H1 (cell line): ENCODE measurements at regions not wholly inside any gene's neighbourhood (a gene's known extent, or its start where the extent isn't known, plus 50 kb on each side); places are given as distances from the start of the nearest gene placed in this dataset.

Source experiments
- CTCF ChIA-PET: fragments of 300-600 bp; sonication (Branson Sonifier 250); formaldehyde crosslinking; loops from one replicate; lab custom pipeline; 2021; ENCODE audit not compliant: partially characterized antibody; lab: Charles Lee
- POLR2A ChIA-PET: fragments of 300-600 bp; sonication (Branson Sonifier 250); formaldehyde crosslinking; loops from one replicate; lab custom pipeline; 2021; ENCODE audit warnings: inconsistent platforms; ENCODE audit not compliant: partially characterized antibody; lab: Charles Lee
- DNase-seq, 2 experiments: peaks; one replicate each; pipeline versions ENCODE4 v3.0.0 to v3.0.0-alpha.2; 2010 to 2022; ENCODE audit warnings: low spot score in 2 of 2, low read depth in 1 of 2, mixed read lengths in 1 of 2
- FAIRE-seq: peaks from 2 replicates; lab custom pipeline; 2011; peaks lifted over from hg19 to GRCh38; lab: Jason Lieb, UNC
- H2AFZ ChIP-seq: 2 replicates; pipeline ENCODE4 v1.8.1; 2012; ENCODE audit warnings: low read length, inconsistent platforms
- H2AK5ac ChIP-seq: 2 replicates; pipeline ENCODE4 v1.6.1; 2013; ENCODE audit warnings: low read depth, low read length
- H2BK120ac ChIP-seq: replicated peaks from 2 replicates; pipeline ENCODE3; 2013; ENCODE audit warnings: low read depth, low read length, inconsistent platforms
- H2BK12ac ChIP-seq: 2 replicates; pipeline ENCODE4 v1.6.1; 2013; ENCODE audit warnings: low read depth, low read length
- H2BK15ac ChIP-seq: 2 replicates; pipeline ENCODE4 v1.6.1; 2013; ENCODE audit warnings: low read length
- H2BK20ac ChIP-seq: 2 replicates; pipeline ENCODE4 v1.6.1; 2013; ENCODE audit warnings: low read length
- H2BK5ac ChIP-seq: 2 replicates; pipeline ENCODE4 v1.6.1; 2013; ENCODE audit warnings: low read depth, low read length
- H3K14ac ChIP-seq: 2 replicates; pipeline ENCODE4 v1.6.1; 2013; ENCODE audit warnings: inconsistent platforms; ENCODE audit not compliant: insufficient read length
- H3K18ac ChIP-seq: 2 replicates; pipeline ENCODE4 v1.6.1; 2013; ENCODE audit warnings: low read length; ENCODE audit errors: extremely low read depth
- H3K23ac ChIP-seq: 2 replicates; pipeline ENCODE4 v1.6.1; 2013; ENCODE audit warnings: inconsistent platforms; ENCODE audit not compliant: insufficient read length
- H3K23me2 ChIP-seq: 2 replicates; pipeline ENCODE4 v1.6.1; 2013; ENCODE audit warnings: low read depth, low read length
- H3K27ac ChIP-seq: 2 replicates; pipeline ENCODE4 v1.6.1; 2011; ENCODE audit warnings: low read depth, low read length, inconsistent platforms
- H3K27me3 ChIP-seq, 4 experiments: replicated peaks in 1 of 4; 1 replicate in 1 of 4; 2 replicates in 3 of 4; pipeline versions ENCODE4 v1.6.1 to v1.8.1; 2011 to 2013; ENCODE audit warnings: low read length in 3 of 4, mild to moderate bottlenecking in 3 of 4, inconsistent platforms in 2 of 4, mixed read lengths in 2 of 4, moderate library complexity in 1 of 4; ENCODE audit not compliant: control insufficient read depth in 3 of 4, insufficient read depth in 3 of 4; ENCODE audit errors: extremely low read depth in 1 of 4
- H3K36me3 ChIP-seq, 4 experiments: 2 replicates each; pipeline versions ENCODE4 v1.6.1 to v1.8.1; 2011 to 2013; ENCODE audit warnings: mild to moderate bottlenecking in 4 of 4, low read length in 3 of 4, moderate library complexity in 2 of 4, control low read depth in 1 of 4, inconsistent platforms in 1 of 4; ENCODE audit not compliant: insufficient read depth in 4 of 4, control insufficient read depth in 2 of 4
- H3K4ac ChIP-seq: replicated peaks from 2 replicates; pipeline ENCODE3; 2013; ENCODE audit warnings: low read length, low read depth, mixed read lengths, inconsistent platforms; ENCODE audit not compliant: insufficient read length
- H3K4me1 ChIP-seq, 4 experiments: replicated peaks in 1 of 4; 1 replicate in 1 of 4; 2 replicates in 3 of 4; pipeline versions ENCODE4 v1.6.1 to v1.8.1; 2011 to 2013; ENCODE audit warnings: low read length in 3 of 4, inconsistent platforms in 2 of 4, mixed read lengths in 1 of 4; ENCODE audit not compliant: insufficient read depth in 4 of 4, control insufficient read depth in 3 of 4
- H3K4me2 ChIP-seq, 2 experiments: 2 replicates each; pipeline versions ENCODE4 v1.6.1 to v1.8.1; 2011 to 2013; ENCODE audit warnings: low read depth in 2 of 2, low read length in 2 of 2, control low read depth in 1 of 2, inconsistent platforms in 1 of 2, mild to moderate bottlenecking in 1 of 2; ENCODE audit not compliant: insufficient read depth in 1 of 2
- H3K4me3 ChIP-seq, 4 experiments: fragments of 200-600, 300-600 bp in 1 of 4; sonication (generic), shearing (Covaris generic), sonication (Bioruptor Twin) in 1 of 4; 2 replicates each; pipeline versions ENCODE4 v1.5.1 to v1.8.1; 2011 to 2016; ENCODE audit warnings: low read length in 4 of 4, low read depth in 3 of 4, control low read depth in 2 of 4, inconsistent platforms in 2 of 4, mild to moderate bottlenecking in 2 of 4, mixed read lengths in 1 of 4, moderate library complexity in 1 of 4; ENCODE audit not compliant: insufficient read depth in 2 of 4; ENCODE audit errors: extremely low read depth in 1 of 4
- H3K56ac ChIP-seq: replicated peaks from 2 replicates; pipeline ENCODE3; 2013; ENCODE audit warnings: low read depth, mild to moderate bottlenecking, mixed read lengths, low read length, inconsistent platforms; ENCODE audit not compliant: insufficient read length
- H3K79me1 ChIP-seq: 2 replicates; pipeline ENCODE4 v1.6.1; 2013; ENCODE audit warnings: low read depth, low read length, control low read depth
- H3K79me2 ChIP-seq, 2 experiments: 2 replicates each; pipeline versions ENCODE4 v1.6.1 to v1.8.1; 2012 to 2013; ENCODE audit warnings: low read length in 2 of 2, mild to moderate bottlenecking in 2 of 2, inconsistent platforms in 1 of 2; ENCODE audit not compliant: insufficient read depth in 2 of 2, control insufficient read depth in 1 of 2
- H3K9ac ChIP-seq, 4 experiments: replicated peaks in 1 of 4; 1 replicate in 1 of 4; 2 replicates in 3 of 4; pipeline versions ENCODE4 v1.6.1 to v1.8.1; 2011 to 2013; ENCODE audit warnings: low read depth in 3 of 4, low read length in 3 of 4, control low read depth in 2 of 4, mild to moderate bottlenecking in 2 of 4, moderate library complexity in 2 of 4, inconsistent platforms in 1 of 4; ENCODE audit errors: extremely low read depth in 1 of 4
- H3K9me3 ChIP-seq, 2 experiments: 2 replicates each; pipeline versions ENCODE4 v1.6.1 to v1.8.1; 2012 to 2013; ENCODE audit warnings: mild to moderate bottlenecking in 2 of 2, moderate library complexity in 2 of 2, control low read depth in 1 of 2, inconsistent platforms in 1 of 2, low read depth in 1 of 2, low read length in 1 of 2, mixed read lengths in 1 of 2; ENCODE audit not compliant: insufficient read depth in 2 of 2
- H4K20me1 ChIP-seq, 2 experiments: replicated peaks in 1 of 2; 2 replicates each; pipeline versions ENCODE3 to v1.8.1; 2011 to 2013; ENCODE audit warnings: inconsistent platforms in 2 of 2, low read length in 2 of 2, mild to moderate bottlenecking in 1 of 2; ENCODE audit not compliant: insufficient read depth in 2 of 2, control insufficient read depth in 1 of 2
- H4K5ac ChIP-seq: 2 replicates; pipeline ENCODE4 v1.6.1; 2013; ENCODE audit warnings: low read length, low read depth, mixed read lengths, inconsistent platforms; ENCODE audit not compliant: insufficient read length
- H4K8ac ChIP-seq: 2 replicates; pipeline ENCODE4 v1.8.0; 2013; ENCODE audit warnings: mild to moderate bottlenecking, moderate library complexity, low read length, inconsistent platforms; ENCODE audit not compliant: insufficient read depth; ENCODE audit errors: extremely low read depth
- H4K91ac ChIP-seq: replicated peaks from 2 replicates; pipeline ENCODE3; 2013; ENCODE audit warnings: low read length, mixed read lengths, inconsistent platforms; ENCODE audit not compliant: insufficient read length
- BRCA1 ChIP-seq: IDR thresholded peaks from 2 replicates; pipeline ENCODE4 v1.6.1; 2012; ENCODE audit warnings: low read depth, low read length, improper control_type of control experiment
- CEBPB ChIP-seq: IDR thresholded peaks from 2 replicates; pipeline ENCODE4 v1.6.1; 2012; ENCODE audit warnings: low read depth, low read length
- GABPA ChIP-seq: IDR thresholded peaks from 2 replicates; pipeline ENCODE4 v1.6.1; 2011; ENCODE audit warnings: mild to moderate bottlenecking, low read length, moderate library complexity, borderline replicate concordance; ENCODE audit not compliant: insufficient read depth
- JUND ChIP-seq: IDR thresholded peaks from 2 replicates; pipeline ENCODE4 v1.6.1; 2011; ENCODE audit warnings: mild to moderate bottlenecking, improper control_type of control experiment, low read length
- KDM4A ChIP-seq: IDR thresholded peaks from one replicate; pipeline ENCODE4 v1.7.1; 2012; ENCODE audit warnings: low read depth, mild to moderate bottlenecking, moderate library complexity, low read length, inconsistent platforms; ENCODE audit not compliant: severe bottlenecking
- NRF1 ChIP-seq: IDR thresholded peaks from 2 replicates; pipeline ENCODE4 v1.6.1; 2011; ENCODE audit warnings: mild to moderate bottlenecking, low read depth, low read length, improper control_type of control experiment
- POLR2A ChIP-seq, 2 experiments: IDR thresholded peaks; 1 replicate in 1 of 2; 2 replicates in 1 of 2; pipeline ENCODE4 v1.6.1; 2011; ENCODE audit warnings: low read depth in 2 of 2, low read length in 2 of 2, mild to moderate bottlenecking in 2 of 2; ENCODE audit errors: control extremely low read depth in 1 of 2
- RNF2 ChIP-seq: fragments of 200-900, 300-1000 bp; sonication (generic); IDR thresholded peaks from 2 replicates; pipeline ENCODE4 v1.7.1; 2016; ENCODE audit warnings: borderline replicate concordance, low read depth, mild to moderate bottlenecking, antibody characterized with exemption, low read length; ENCODE audit not compliant: poor library complexity, severe bottlenecking; ENCODE audit errors: missing control alignments
- SP2 ChIP-seq: IDR thresholded peaks from 2 replicates; pipeline ENCODE4 v1.6.1; 2012; ENCODE audit warnings: mild to moderate bottlenecking, low read length, inconsistent platforms
- TBP ChIP-seq: IDR thresholded peaks from 2 replicates; pipeline ENCODE4 v1.6.1; 2011; ENCODE audit warnings: low read depth, low read length, improper control_type of control experiment
- WGBS, 2 experiments: shearing (Covaris generic) in 1 of 2; methylation state at CpG; one replicate each; pipeline versions ENCODE4 v1.1.6 to v1.1.7; 2013 to 2015; ENCODE audit warnings: low lambda C conversion rate in 2 of 2, mixed read lengths in 2 of 2, inconsistent platforms in 1 of 2, low coverage in 1 of 2, missing lambda C conversion rate in 1 of 2; ENCODE audit not compliant: insufficient replicate concordance in 2 of 2, insufficient coverage in 1 of 2, insufficient read length in 1 of 2; ENCODE audit errors: extremely low coverage in 1 of 2, missing lambda C conversion rate in 1 of 2; 5-methylcytosine and 5-hydroxymethylcytosine counted together

DNA sequence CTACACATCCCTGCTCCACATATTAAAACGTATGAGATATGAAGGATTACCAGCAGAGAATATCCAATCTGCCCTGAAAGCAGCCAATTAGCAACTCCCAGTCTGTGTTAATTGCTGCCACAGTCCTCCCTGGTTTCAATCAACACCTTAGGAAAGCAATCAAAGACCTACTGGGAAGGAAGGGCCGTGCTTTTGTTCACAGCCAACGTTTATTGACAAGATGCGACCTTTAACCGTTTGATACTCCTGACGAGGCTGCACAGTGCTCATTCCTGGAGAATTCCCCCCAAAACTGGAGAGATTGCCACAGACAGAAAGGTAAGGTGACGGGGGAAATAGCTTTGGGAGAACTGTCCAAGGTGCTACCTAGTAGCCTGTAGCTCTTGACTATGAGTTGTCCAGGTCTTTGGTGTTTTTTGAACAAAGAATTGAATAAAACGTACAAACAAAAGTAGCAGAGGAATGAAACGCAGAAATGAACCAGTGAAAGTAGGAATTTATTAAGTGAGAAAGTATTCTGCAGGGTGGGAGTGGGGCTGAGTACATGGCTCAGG lies 596.5 kb downstream of the NLGN4X start:
- no peaks in the 10 kb centered on the region for H3K9me3 ChIP-seq
- no peak overlapping the region for H2BK20ac ChIP-seq
- FAIRE-seq, result no peak
- DNase-seq, result no peak
- H3K56ac ChIP-seq, result no peak overlapping the region
- H2AK5ac ChIP-seq, result no peak overlapping the region
- no peak overlapping the region for H3K9ac ChIP-seq
- no peaks in the 10 kb centered on the region for H4K20me1 ChIP-seq
- H3K27me3 ChIP-seq, result no peaks in the 10 kb centered on the region
- no peak for TF ChIP-seq NRF1
- TF ChIP-seq JUND, result no peak
- TF ChIP-seq TBP, result no peak
- TF ChIP-seq CEBPB, result no peak
- no peak for TF ChIP-seq BRCA1
- TF ChIP-seq SP2, result no peak
- no peak for TF ChIP-seq POLR2A (IDR thresholded peaks at IDR 0.05; ENCODE audit: control extremely low read depth in 1 of 2, low read depth in 2 of 2, low read length in 2 of 2)
- no peak for TF ChIP-seq GABPA
- TF ChIP-seq RNF2, result no peak
- no peak for TF ChIP-seq KDM4A
- H3K4me3 ChIP-seq, result no peak overlapping the region
- H2BK5ac ChIP-seq, result no peak overlapping the region
- no peak overlapping the region for H3K4me2 ChIP-seq
- H4K5ac ChIP-seq, result no peak overlapping the region
- H3K4ac ChIP-seq, result no peak overlapping the region
- H3K18ac ChIP-seq, result no peak overlapping the region
- H3K23me2 ChIP-seq, result no peaks in the 10 kb centered on the region
- H3K79me2 ChIP-seq, result no peaks in the 10 kb centered on the region
- no peak overlapping the region for H2BK120ac ChIP-seq
- no peaks in the 10 kb centered on the region for H3K79me1 ChIP-seq
- no peak overlapping the region for H2AFZ ChIP-seq
- H3K36me3 ChIP-seq, result no peaks in the 10 kb centered on the region
- no peak overlapping the region for H2BK12ac ChIP-seq
- no peak overlapping the region for H3K23ac ChIP-seq
- WGBS, 2 experiments, result 82% methylated on average over 9 of the region's 9 CpGs; no CpG with 5 or more reads in 1 of the 2 experiments
- no peak overlapping the region for H3K27ac ChIP-seq
- CTCF ChIA-PET, result no interaction called here
- H4K8ac ChIP-seq, result no peak overlapping the region
- H4K91ac ChIP-seq, result no peak overlapping the region
- H3K4me1 ChIP-seq, result no peaks in the 10 kb centered on the region
- no peak overlapping the region for H2BK15ac ChIP-seq
- POLR2A ChIA-PET, result no interaction called here
- H3K14ac ChIP-seq, result no peak overlapping the region
